Pons (tissue), 1 donor: ENCODE measurements at regions not wholly inside any gene's neighbourhood (a gene's known extent, or its start where the extent isn't known, plus 50 kb on each side); places are given as distances from the start of the nearest gene placed in this dataset.
"Not testable (repeated sequence)": the region's sequence is repeated elsewhere in the genome, so short reads cannot be mapped to it uniquely, and the experiment has no call there.

Experiments
- DNase-seq: peaks from one replicate; pipeline ENCODE4 v3.0.0-alpha.2; 2016; ENCODE audit warnings: low spot score

- DNase-seq: no peak
Measured at GRCh38 chr5:89346573-89346972, 463.6 kb upstream of the MEF2C start.

- peak; percentile 30 for DNase-seq
Measured at GRCh38 chr5:89343666-89344065, 460.7 kb upstream of the MEF2C start.

- no peak for DNase-seq
Measured at GRCh38 chr5:89342106-89342876, 459.3 kb upstream of the MEF2C start.

- no peak for DNase-seq
Measured at GRCh38 chr5:89338935-89339334, 456.0 kb upstream of the MEF2C start.

GRCh38 chr5:89336111-89336510, 453.1 kb upstream of the MEF2C start:
- DNase-seq: no peak

- DNase-seq: no peak
Measured at GRCh38 chr5:89330140-89330539, 447.2 kb upstream of the MEF2C start.

GRCh38 chr5:89327608-89328007, 444.6 kb upstream of the MEF2C start:
- no peak for DNase-seq

- peak; percentile 60 for DNase-seq
Measured at GRCh38 chr5:89324990-89325389, 442.0 kb upstream of the MEF2C start.

- DNase-seq: no peak
Measured at GRCh38 chr5:89320421-89321277, 437.7 kb upstream of the MEF2C start.

GRCh38 chr5:89317838-89318237, 434.9 kb upstream of the MEF2C start:
- not testable (repeated sequence) for DNase-seq

- no peak for DNase-seq
Measured at GRCh38 chr5:89315286-89316100, 432.5 kb upstream of the MEF2C start.

GRCh38 chr5:89313804-89314588, 431.0 kb upstream of the MEF2C start:
- DNase-seq: peak; percentile 31

- no peak for DNase-seq
Measured at GRCh38 chr5:89313044-89313443, 430.1 kb upstream of the MEF2C start.

GRCh38 chr5:89309268-89309667, 426.3 kb upstream of the MEF2C start:
- no peak for DNase-seq

- no peak for DNase-seq
Measured at GRCh38 chr5:89308606-89309040, 425.6 kb upstream of the MEF2C start.

- DNase-seq: no peak
Measured at GRCh38 chr5:89307972-89308371, 425.0 kb upstream of the MEF2C start.

- not testable (repeated sequence) for DNase-seq
Measured at GRCh38 chr5:89307141-89307540, 424.2 kb upstream of the MEF2C start.

GRCh38 chr5:89303033-89303480, 420.1 kb upstream of the MEF2C start:
- DNase-seq: peak; percentile 61

GRCh38 chr5:89302102-89302891, 419.3 kb upstream of the MEF2C start:
- DNase-seq: no peak

- DNase-seq: peak; percentile 62
Measured at GRCh38 chr5:89301321-89302025, 418.5 kb upstream of the MEF2C start.
